ENCODE measurements at regions not wholly inside any gene's neighbourhood (a gene's known extent, or its start where the extent isn't known, plus 50 kb on each side); places are given as distances from the start of the nearest gene placed in this dataset.

GRCh38 chr5:163252950-163253349 lies 184.4 kb upstream of the CCNG1 start:
- no peak overlapping the region for H3K4me2 ChIP-seq
- H3K4me1 Mint-ChIP-seq: peaks cover 14% of the 10 kb centered on the region
- no peaks in the 10 kb centered on the region for H3K36me3 ChIP-seq (ENCODE audit: insufficient read depth)
- no peaks in the 10 kb centered on the region for H3K36me3 Mint-ChIP-seq (ENCODE audit: low read depth)
- H4K20me1 ChIP-seq (replicated peaks; ENCODE audit: insufficient read depth): no peaks in the 10 kb centered on the region
- DNase-seq (ENCODE audit: low spot score) (peak; percentile 16), ATAC-seq (peak; percentile 29; the same call in 2 of the 3 replicates)
- no peak overlapping the region for H3K27ac ChIP-seq (ENCODE audit: low read depth)
- no peaks in the 10 kb centered on the region for H3K9me3 Mint-ChIP-seq
- TF ChIP-seq POLR2AphosphoS5 (IDR thresholded peaks at IDR 0.05; ENCODE audit: low read depth) (no peak), EZH2phosphoT487 (IDR thresholded peaks at IDR 0.05; ENCODE audit: unreplicated experiment) (no peak), JUNB (IDR thresholded peaks at IDR 0.05; ENCODE audit: unreplicated experiment) (no peak), STAT1 (IDR thresholded peaks at IDR 0.05; ENCODE audit: unreplicated experiment) (no peak), ZNF331 (CRISPR knock-in tag; IDR thresholded peaks at IDR 0.05; ENCODE audit: low read depth) (no peak), CREB1 (CRISPR knock-in tag; IDR thresholded peaks at IDR 0.05; ENCODE audit: low read depth) (no peak), EZH2 (IDR thresholded peaks at IDR 0.05; ENCODE audit: low read depth, unreplicated experiment) (no peak), ZNF114 (CRISPR knock-in tag; IDR thresholded peaks at IDR 0.05) (no peak), NANOG (IDR thresholded peaks at IDR 0.05; ENCODE audit: borderline replicate concordance) (no peak)
- TF ChIP-seq, protein P1, sequence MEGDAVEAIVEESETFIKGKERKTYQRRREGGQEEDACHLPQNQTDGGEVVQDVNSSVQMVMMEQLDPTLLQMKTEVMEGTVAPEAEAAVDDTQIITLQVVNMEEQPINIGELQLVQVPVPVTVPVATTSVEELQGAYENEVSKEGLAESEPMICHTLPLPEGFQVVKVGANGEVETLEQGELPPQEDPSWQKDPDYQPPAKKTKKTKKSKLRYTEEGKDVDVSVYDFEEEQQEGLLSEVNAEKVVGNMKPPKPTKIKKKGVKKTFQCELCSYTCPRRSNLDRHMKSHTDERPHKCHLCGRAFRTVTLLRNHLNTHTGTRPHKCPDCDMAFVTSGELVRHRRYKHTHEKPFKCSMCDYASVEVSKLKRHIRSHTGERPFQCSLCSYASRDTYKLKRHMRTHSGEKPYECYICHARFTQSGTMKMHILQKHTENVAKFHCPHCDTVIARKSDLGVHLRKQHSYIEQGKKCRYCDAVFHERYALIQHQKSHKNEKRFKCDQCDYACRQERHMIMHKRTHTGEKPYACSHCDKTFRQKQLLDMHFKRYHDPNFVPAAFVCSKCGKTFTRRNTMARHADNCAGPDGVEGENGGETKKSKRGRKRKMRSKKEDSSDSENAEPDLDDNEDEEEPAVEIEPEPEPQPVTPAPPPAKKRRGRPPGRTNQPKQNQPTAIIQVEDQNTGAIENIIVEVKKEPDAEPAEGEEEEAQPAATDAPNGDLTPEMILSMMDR (conservative IDR thresholded peaks at IDR 0.05; ENCODE audit: low read depth in 2 of 2): no peak
- TF ChIP-seq, protein P2, sequence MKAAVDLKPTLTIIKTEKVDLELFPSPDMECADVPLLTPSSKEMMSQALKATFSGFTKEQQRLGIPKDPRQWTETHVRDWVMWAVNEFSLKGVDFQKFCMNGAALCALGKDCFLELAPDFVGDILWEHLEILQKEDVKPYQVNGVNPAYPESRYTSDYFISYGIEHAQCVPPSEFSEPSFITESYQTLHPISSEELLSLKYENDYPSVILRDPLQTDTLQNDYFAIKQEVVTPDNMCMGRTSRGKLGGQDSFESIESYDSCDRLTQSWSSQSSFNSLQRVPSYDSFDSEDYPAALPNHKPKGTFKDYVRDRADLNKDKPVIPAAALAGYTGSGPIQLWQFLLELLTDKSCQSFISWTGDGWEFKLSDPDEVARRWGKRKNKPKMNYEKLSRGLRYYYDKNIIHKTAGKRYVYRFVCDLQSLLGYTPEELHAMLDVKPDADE (IDR thresholded peaks at IDR 0.05): no peak
- TF ChIP-seq, protein P3, sequence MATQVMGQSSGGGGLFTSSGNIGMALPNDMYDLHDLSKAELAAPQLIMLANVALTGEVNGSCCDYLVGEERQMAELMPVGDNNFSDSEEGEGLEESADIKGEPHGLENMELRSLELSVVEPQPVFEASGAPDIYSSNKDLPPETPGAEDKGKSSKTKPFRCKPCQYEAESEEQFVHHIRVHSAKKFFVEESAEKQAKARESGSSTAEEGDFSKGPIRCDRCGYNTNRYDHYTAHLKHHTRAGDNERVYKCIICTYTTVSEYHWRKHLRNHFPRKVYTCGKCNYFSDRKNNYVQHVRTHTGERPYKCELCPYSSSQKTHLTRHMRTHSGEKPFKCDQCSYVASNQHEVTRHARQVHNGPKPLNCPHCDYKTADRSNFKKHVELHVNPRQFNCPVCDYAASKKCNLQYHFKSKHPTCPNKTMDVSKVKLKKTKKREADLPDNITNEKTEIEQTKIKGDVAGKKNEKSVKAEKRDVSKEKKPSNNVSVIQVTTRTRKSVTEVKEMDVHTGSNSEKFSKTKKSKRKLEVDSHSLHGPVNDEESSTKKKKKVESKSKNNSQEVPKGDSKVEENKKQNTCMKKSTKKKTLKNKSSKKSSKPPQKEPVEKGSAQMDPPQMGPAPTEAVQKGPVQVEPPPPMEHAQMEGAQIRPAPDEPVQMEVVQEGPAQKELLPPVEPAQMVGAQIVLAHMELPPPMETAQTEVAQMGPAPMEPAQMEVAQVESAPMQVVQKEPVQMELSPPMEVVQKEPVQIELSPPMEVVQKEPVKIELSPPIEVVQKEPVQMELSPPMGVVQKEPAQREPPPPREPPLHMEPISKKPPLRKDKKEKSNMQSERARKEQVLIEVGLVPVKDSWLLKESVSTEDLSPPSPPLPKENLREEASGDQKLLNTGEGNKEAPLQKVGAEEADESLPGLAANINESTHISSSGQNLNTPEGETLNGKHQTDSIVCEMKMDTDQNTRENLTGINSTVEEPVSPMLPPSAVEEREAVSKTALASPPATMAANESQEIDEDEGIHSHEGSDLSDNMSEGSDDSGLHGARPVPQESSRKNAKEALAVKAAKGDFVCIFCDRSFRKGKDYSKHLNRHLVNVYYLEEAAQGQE (IDR thresholded peaks at IDR 0.05; ENCODE audit: unreplicated experiment): no peak
- TF ChIP-seq, protein P4, sequence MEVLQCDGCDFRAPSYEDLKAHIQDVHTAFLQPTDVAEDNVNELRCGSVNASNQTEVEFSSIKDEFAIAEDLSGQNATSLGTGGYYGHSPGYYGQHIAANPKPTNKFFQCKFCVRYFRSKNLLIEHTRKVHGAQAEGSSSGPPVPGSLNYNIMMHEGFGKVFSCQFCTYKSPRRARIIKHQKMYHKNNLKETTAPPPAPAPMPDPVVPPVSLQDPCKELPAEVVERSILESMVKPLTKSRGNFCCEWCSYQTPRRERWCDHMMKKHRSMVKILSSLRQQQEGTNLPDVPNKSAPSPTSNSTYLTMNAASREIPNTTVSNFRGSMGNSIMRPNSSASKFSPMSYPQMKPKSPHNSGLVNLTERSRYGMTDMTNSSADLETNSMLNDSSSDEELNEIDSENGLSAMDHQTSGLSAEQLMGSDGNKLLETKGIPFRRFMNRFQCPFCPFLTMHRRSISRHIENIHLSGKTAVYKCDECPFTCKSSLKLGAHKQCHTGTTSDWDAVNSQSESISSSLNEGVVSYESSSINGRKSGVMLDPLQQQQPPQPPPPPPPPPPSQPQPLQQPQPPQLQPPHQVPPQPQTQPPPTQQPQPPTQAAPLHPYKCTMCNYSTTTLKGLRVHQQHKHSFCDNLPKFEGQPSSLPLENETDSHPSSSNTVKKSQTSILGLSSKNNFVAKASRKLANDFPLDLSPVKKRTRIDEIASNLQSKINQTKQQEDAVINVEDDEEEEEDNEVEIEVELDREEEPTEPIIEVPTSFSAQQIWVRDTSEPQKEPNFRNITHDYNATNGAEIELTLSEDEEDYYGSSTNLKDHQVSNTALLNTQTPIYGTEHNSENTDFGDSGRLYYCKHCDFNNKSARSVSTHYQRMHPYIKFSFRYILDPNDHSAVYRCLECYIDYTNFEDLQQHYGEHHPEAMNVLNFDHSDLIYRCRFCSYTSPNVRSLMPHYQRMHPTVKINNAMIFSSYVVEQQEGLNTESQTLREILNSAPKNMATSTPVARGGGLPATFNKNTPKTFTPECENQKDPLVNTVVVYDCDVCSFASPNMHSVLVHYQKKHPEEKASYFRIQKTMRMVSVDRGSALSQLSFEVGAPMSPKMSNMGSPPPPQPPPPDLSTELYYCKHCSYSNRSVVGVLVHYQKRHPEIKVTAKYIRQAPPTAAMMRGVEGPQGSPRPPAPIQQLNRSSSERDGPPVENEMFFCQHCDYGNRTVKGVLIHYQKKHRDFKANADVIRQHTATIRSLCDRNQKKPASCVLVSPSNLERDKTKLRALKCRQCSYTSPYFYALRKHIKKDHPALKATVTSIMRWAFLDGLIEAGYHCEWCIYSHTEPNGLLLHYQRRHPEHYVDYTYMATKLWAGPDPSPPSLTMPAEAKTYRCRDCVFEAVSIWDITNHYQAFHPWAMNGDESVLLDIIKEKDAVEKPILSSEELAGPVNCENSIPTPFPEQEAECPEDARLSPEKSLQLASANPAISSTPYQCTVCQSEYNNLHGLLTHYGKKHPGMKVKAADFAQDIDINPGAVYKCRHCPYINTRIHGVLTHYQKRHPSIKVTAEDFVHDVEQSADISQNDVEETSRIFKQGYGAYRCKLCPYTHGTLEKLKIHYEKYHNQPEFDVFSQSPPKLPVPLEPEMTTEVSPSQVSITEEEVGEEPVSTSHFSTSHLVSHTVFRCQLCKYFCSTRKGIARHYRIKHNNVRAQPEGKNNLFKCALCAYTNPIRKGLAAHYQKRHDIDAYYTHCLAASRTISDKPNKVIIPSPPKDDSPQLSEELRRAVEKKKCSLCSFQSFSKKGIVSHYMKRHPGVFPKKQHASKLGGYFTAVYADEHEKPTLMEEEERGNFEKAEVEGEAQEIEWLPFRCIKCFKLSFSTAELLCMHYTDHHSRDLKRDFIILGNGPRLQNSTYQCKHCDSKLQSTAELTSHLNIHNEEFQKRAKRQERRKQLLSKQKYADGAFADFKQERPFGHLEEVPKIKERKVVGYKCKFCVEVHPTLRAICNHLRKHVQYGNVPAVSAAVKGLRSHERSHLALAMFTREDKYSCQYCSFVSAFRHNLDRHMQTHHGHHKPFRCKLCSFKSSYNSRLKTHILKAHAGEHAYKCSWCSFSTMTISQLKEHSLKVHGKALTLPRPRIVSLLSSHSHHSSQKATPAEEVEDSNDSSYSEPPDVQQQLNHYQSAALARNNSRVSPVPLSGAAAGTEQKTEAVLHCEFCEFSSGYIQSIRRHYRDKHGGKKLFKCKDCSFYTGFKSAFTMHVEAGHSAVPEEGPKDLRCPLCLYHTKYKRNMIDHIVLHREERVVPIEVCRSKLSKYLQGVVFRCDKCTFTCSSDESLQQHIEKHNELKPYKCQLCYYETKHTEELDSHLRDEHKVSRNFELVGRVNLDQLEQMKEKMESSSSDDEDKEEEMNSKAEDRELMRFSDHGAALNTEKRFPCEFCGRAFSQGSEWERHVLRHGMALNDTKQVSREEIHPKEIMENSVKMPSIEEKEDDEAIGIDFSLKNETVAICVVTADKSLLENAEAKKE (CRISPR knock-in tag; IDR thresholded peaks at IDR 0.05): no peak
- H3K4me3 ChIP-seq: no peak overlapping the region
- no peaks in the 10 kb centered on the region for H3K4me1 ChIP-seq (ENCODE audit: insufficient read depth)
- H3K4me3 Mint-ChIP-seq: no peak overlapping the region
- peaks cover 2% of the 10 kb centered on the region for H3K27me3 Mint-ChIP-seq (ENCODE audit: insufficient read depth, low read depth, poor library complexity)
- H3K79me2 ChIP-seq (replicated peaks; ENCODE audit: insufficient read depth): no peaks in the 10 kb centered on the region
- no peaks in the 10 kb centered on the region for H3F3A ChIP-seq (replicated peaks; ENCODE audit: low read depth)
- no peaks in the 10 kb centered on the region for H3K27me3 ChIP-seq (ENCODE audit: insufficient read depth)
- H3K27ac Mint-ChIP-seq: peak overlapping the region; percentile 11; the same call in 1 of the 2 replicates
- H2AFZ ChIP-seq: no peak overlapping the region
- H3K9me2 ChIP-seq (ENCODE audit: insufficient read depth): peaks cover 7% of the 10 kb centered on the region

Measured in GM23338 (cell line).